Activated naive CD8-positive, alpha-beta T cell treated with anti-CD3 and anti-CD28 coated beads, Interleukin-2, amount 50 U/mL, for 16 hours (primary cell): ENCODE measurements at regions not wholly inside any gene's neighbourhood (a gene's known extent, or its start where the extent isn't known, plus 50 kb on each side); places are given as distances from the start of the nearest gene placed in this dataset.
"Not testable (repeated sequence)": the region's sequence is repeated elsewhere in the genome, so short reads cannot be mapped to it uniquely, and the experiment has no call there.

Experiments used
- DNase-seq: peaks from one replicate; pipeline ENCODE4 v3.0.0-alpha.2; 2020; ENCODE audit warnings: low read depth, low spot score

DNA sequence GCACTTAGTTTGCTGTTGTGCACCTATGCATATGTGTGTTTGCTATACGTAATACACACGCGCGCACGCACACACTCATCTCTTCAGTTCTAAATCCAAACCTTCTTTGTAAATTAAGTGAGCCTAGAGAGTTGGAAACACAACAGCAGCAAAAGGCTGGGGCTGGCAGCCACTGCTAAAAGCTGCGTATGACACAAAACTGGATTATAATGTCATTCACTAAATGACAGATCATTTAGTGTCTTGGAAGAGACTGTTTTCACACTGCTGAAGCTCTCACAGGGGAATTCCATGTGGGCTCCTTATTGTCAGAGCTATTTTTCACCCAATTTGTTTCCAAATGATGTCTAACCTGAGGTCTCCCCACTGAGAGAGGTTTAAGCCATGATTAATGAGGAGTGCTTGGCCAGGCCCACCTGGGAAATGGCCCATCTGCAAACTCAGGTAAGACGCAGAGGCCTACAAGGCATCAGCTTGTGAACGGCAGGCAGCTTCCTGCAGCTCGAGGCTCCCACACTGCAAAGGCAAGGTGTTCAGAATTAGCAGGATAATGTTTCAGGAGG is 94.2 kb downstream of the OLIG3 start:
- DNase-seq = no peak

DNA sequence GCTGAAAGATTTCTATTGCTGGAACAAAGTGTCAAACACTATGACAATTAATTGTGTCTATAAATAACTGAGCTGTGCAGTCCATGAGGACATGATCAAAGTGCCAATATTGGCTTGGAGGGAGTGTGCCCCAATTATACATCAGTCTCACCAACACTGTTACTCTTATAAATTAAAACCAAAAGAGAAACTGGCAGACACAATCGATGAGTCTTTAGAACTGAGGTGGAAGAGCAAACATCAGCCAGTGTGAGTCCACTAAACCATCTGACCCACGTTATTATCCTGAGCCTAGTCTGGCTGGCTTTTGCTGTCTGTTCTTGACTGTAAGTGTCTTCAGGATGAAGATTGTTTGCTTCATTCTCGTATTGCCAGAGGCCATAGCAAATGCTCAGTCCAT is 98.9 kb downstream of the OLIG3 start:
- DNase-seq = no peak

DNA sequence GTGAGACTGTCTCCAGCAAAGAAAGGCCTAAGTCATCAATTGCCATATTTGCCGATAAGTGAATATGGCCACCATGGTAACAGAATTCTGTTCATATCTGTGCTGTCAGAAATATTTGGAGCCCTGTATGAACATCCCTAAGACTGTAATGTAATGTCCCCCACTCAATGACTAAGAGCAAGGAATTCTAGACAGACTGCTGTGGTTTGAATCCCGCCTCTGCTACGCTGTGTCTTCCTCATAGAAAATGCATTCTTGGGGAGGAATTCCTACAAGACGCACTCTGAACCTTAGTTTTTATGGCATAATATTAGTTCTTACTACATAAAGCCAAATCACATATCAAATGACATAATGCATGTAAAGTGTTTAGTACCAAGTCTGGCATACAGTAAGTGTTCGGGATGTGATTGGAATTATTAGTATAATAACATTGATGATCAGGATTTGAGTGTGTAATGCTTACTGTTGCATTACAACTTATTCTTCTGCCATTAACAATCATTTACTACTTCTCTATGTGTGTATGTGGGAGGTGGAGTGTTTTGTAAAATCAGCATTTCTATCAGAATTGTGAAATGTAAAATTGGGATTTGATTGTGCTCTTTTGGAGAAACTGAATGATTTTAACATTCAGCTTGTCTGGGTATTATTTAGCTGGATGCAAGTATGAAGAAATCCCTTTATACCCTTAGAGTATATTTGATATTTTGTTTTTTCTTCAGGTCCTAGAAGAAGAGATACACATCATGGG is 103.0 kb downstream of the OLIG3 start:
- no peak for DNase-seq

DNA sequence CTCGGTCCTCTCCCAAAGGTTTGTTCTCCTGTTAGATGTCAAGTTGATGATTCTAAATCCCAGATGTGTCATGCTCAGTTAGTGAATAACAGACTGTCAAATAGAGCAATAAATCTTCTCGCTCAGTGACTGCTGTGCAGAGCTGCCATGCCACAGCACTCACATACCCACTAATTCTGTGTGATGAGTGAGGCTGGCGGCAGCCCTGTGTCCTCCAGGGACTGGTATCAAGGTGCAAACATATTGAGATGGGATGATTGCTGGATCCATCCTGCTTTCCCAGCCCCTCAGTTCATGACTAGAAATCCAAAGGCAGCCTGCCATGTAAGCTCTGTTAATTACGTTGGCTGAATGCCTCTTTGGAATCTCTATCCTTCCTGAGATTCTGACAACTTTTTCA is 103.9 kb downstream of the OLIG3 start:
- no peak for DNase-seq

DNA sequence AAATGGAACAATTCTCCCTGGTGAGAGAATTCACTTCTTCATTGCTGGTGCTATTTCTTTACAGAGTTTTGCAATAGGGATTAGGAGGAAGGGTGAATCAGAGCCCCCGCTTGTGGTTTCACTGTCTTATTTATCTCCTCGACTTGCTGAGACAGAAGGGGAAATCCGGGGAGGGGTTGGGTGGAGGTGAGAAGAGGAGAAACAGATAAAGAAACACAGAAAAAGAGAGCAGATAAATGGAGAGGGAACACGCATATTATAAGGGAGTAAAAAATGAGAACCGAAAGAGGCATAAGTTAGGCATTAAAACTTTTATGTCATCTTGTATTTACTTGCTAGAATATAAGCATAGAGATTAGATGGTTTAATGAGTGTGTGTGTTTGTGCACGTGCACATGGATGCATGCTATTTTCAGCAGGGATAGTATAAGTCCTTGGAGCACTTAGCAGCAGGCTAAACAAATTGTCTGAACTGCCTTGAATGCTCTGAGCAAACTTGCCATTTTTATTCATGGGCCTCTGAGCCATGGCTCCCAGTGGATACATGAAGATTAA is 105.0 kb downstream of the OLIG3 start:
- peak; percentile 55 for DNase-seq

DNA sequence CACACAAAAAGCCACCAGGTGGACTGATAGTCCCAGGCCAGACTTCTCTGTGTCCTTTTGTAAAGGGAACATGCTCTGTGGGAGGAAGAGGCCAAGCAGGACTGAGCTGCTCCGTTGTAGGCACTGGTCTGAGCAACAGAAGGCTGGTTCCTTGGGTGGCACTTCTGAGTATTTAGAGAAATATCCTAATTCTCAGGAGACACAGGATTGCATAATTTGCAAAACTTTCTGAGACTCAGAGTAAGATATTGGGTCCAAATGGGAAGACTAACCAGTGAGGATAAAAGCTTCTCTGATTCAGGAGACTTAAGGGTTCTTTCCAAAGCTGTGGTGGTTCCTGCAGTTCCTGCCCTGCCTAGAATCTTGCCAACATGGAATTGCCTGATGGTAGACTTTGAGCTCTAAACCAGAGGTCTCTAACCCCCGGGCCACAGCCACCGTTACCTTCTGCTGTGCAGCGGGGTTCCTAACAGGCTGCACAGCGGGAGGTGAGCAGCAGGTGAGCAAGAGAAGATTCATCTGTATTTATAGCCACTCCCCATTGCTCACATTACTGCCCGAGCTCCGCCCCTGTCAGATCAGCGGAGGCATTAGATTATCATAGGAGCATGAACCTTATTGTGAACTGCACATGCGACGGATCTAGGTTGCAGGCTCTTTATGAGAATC is 107.0 kb downstream of the OLIG3 start:
- no peak for DNase-seq

DNA sequence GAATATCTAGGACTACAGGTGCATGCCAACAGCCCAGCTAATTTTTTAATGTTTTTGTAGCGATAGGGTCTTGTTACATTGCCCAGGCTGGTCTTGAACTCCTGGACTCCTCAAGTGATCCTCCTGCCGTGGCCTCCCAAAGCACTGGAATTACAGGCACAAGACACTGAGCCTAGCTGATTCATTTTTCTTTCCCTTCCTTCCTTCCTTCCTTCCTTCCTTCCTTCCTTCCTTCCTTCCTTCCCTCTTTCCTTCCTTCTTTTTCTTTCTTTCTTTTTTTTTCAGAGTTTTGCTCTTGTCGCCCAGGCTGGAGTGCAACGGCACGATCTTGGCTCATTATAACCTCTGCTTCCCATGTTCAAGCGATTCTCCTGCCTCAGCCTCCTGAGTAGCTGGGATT is 110.9 kb downstream of the OLIG3 start:
- not testable (repeated sequence) for DNase-seq

DNA sequence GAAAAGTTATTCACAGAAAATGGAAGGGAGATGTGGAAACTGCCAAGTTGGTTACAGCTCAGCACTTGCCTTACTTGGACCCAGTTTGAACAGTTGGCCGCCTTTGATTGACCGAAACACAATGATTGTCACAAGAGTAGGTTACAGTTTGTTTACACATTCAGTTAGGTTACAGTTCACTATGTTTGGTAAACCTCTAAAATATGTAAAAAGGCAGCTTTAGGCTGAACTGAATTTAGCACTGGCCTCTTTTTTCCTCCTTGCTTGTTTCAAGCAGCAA is 116.2 kb downstream of the OLIG3 start:
- no peak for DNase-seq

DNA sequence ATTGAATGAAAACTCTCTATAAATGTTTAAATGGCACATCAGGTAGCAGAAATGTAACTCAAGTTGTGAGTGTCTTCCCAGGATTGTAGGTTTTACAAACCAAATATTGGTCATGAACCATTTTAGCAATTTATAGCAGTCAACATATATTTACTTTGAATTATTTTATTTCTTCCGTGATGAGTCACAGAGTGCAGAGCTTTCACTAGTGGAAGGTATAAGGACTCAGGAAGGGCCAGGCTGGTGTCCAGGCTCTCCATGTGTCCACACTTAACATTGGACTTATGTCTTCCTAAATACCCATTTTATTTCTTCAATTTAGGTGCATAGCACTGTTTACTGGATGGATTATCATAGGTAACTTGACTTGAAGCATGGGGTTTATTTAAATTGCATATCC is 120.9 kb downstream of the OLIG3 start:
- DNase-seq = no peak

DNA sequence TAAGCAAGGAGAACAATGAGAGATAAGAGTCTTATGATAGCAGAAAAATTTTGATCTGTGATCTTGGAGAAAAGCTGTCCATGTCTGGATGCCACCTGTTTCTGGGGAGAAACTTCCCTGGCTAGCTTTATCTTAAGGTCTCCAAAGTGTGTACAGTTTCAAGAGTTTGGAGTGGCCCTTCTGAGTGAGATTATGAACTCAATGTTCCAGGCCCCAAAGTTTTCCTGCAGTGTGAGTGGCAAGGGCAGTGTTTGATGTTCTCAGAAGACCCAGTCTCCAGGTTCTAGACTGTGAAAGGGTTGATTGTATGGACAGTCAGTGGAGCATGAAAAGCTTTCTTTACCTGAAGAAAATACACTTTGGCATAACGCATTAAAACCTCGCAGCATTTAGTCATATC is 121.7 kb downstream of the OLIG3 start:
- no peak for DNase-seq

DNA sequence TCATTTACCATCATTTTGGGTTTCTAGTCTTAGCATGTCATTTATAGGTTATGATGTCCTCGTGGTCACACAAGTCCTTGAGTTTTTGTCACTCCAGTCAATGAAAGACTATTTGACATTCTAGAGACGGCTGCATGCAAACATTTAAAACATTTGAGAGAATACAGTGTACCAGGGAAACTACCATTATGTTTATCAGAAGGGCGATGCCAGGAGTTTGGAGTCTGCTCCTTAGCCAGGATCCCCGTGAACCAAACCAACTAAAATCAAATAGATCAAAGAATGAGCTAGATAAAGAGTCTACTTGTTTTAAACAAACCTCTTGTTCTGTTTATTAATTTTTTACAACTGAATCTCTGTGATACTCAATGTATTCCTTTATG is 122.6 kb downstream of the OLIG3 start:
- DNase-seq = no peak

DNA sequence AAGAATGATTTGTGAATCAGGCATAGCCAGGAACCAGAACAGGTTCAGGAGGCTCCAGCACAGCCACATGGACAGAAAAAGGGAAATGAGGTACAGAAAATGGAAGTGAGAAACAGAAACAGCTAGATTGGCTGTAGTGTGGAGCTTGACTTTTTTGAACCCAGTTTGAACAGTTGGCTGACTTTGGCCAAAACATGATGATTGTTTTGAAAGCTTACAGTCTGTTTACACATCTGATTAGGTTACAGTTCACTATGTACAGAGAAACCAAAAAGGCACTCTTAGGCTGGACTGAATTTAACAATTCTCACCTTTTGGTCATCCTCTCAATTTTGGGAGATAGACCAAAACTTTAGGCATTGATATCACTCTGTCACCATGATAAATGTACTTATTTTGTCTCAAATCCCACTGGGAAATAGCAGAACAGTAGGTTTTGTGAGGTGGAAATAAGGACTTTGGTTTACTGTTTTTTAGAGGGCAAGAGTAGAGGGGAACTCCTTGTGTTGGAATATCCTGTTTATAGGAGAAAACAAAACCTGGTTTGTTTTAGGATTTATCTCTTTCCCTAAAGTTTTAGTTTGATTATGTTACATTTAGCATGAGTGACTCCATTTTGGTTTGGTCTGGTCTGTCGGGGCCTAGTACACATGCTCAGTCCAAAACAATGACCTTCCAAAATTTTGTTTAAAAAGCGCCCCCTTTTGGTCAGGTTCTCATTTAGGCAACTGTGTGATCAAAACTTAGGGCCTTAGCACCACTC is 123.1 kb downstream of the OLIG3 start:
- no peak for DNase-seq

DNA sequence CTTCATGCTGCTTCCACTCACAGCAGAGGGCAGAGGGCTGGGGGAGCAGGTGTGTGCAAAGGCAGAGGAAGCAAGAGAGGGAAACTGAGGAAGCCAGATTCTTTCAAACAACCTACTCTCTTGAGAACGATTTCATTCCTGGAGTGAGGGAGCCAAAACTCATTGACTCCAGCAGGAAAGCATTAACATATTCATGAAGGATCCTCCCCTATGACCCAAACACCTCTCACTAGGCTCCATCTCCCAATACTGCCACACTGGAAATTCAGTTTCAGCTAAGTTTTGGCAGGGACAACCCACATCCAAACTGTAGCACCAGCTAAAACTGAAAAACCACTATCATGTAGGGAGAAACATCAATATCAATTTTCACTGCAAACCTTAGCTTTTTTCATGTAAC is 125.1 kb downstream of the OLIG3 start:
- no peak for DNase-seq

DNA sequence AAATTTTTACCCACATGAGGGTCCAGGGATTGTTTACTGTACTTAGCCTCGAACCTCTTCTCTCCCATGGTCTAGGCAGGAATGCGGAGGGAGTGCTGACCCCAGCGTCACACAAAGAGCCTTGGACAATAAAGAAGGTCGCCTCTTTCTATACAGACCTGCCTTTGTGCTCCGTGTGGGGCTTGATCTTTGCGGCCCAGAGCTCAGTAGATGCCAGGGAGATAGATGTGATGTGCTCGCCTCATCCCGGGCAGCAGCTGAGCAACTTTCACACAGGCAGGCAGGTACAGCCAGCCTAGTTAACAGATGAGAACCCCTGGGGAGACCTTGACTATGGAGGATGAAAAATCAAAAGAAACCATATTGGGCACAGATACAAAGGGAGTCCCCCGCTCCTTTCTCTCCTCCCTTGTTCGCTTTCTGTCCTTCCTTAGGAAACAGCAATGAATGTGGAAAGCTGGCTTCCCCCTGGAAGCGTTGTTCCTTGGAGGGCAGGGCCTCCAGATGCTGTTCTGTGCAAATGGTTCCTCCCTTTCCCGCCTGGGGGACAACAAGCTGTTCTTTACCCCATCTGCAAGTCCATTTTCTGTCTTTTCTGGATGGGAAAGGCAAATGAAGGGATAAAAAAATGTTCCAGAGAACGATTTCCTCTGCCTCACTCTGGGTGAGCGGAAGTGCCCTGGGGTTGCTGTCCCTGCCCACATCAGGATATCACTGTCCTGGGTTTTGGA is 128.3 kb downstream of the OLIG3 start:
- DNase-seq = no peak

DNA sequence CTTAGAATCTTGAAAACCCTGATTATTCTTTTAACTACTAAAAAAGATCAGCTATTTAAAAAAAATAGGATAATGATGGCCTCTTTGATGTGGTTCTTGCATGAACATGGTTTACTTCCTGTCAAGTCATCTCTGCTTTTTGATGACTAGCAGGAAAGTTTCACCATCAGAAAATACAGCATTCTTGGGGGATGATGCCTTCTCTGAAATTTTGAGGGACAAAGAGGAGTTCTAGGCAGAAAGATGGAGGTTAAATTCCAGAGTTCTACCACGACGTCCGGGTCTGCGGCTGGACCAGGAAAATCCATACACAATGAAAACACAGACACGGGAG is 130.4 kb downstream of the OLIG3 start:
- no peak for DNase-seq

DNA sequence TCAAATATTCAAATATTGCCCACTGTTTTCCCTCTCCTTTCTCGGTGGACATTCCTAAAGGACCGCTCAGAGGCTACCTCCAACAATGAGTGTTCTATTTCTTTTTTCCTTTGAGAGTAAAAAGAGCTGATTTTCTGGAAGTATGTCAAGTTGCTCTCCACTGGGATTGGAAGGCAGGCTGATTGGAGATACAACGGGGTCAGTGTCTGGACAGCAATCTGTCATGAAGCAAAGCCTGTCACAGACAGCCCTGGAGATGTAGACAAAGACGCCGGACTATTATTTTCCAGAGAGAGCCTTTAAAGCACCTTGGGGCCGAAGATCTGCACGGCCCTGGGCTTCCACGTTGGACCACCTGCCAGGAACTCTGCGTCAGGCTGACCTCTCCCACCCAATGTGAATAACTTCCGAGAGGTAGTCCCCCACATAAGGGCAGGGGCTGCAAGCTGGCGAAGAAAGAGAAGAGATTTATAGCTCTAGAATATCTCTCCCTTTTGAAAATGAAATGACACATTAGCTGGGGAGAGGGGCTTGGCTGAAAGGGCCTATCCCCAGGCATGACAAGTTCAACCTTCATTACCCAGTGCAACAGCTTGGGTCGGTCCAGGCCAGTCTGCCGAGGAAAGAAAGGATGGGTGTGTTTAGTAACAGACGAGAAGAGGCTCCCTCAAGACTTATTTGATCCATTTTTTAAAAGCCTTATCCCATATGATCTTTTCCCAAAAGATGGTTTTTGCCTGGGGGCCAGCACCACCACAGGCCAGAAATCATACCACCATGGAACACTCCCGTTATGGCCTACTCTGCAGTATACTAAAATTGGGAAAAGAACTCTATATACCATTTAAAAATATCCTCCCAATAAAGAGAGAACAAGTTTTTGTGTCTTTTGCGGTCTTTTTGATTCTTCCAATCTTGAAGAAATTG is 131.1 kb downstream of the OLIG3 start:
- DNase-seq = no peak

DNA sequence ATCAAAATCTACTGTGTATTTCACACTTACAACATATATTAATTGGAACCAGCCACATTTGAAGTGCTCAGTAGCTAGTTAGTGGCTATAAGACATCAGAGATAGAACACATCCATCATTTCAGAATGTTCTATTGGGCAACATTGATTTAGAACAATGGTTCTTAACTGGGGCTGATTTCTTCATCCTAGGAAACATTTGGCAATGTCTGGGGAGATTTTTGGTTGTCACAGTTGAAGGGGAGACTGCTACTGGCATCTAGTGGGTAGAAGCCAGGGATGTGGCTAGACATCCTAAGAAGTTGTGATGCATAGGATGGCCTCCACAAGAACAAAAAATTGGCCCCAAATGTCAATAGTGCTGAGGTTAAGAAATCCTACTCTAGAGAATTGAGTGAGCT is 132.5 kb downstream of the OLIG3 start:
- no peak for DNase-seq

DNA sequence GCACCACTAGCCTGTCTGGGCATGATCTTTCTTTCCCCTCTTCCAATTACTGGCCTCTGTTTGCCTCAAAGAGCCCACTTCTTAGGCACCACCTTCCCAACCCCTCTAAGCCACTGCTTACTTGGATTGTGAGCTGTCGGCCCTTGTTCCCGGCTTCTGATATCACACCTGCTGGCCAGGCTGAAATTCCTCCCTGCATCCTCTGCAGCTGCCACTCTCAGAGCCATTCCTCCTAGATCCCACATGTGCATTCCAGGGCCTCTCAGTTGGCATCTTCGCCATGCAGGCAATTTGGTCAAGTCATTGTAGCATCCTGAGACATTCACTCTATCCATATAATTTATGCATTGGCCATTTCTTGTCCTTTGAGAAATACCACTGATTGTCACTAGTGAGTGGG is 135.9 kb downstream of the OLIG3 start:
- no peak for DNase-seq

DNA sequence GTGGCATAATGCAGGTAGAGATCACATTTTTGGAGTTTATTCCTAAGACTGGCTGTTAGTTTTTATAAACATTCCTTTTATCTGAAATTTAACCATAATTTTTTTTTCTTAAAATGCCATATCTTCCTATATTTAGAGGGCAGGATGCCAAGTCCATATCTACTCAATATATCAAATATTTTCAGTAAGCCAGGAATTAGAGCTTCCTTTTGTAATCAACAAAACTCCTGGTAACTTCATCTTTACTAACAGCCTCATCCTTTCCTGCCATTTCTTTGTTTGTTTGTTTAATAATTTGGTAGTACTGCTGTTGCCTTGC is 136.3 kb downstream of the OLIG3 start:
- no peak for DNase-seq

DNA sequence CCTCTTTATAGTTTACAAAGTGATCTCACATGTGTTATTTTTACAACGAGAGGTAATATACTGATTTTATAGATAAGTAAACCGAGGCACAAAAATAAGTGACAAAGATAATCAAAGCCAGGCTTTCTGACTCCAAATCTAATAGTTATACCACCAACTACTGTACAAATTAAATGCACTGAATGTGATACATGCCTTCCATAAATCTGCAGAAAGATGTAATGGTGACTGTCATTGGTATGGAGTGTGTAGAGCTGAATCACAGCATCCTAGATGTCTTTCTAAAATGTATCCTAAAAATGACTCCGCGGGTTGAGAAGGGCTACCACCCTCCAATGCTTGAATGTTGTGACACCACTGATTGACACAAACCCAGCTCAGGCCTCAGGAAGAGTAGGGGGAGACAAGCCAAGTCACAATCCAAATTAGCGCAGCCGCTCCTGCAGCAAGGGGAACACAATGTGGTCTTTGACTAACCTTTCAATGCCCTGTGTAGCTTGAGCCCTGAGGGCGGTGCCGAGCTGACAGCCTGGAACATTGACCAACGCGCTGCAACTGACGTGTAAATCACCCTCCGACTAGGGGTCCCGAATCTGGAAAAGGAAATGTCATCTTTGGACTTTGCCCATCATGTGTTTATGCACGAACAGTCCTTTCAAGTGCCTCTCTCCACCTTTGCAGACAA is 136.8 kb downstream of the OLIG3 start:
- DNase-seq = no peak
